NCI-H345 (cell line): ENCODE measurements at regions not wholly inside any gene's neighbourhood (a gene's known extent, or its start where the extent isn't known, plus 50 kb on each side); places are given as distances from the start of the nearest gene placed in this dataset.
A peak's percentile ranks its signal among the peaks of the same experiment; 100 is the strongest.
"Not testable (repeated sequence)": the region's sequence is repeated elsewhere in the genome, so short reads cannot be mapped to it uniquely, and the experiment has no call there.

Experiments used
- DNase-seq: peaks from one replicate; lab custom pipeline; 2025; lab: John Stamatoyannopoulos, UW

- no peak for DNase-seq
These were observed 164.2 kb upstream of the POU3F1 start for GRCh38 chr1:38210895-38211177.

- no peak for DNase-seq
These were observed 163.7 kb upstream of the POU3F1 start for GRCh38 chr1:38210021-38210894.

GRCh38 chr1:38208716-38209632 is 162.4 kb upstream of the POU3F1 start:
- DNase-seq: peak; percentile 5

GRCh38 chr1:38207906-38208305 is 161.3 kb upstream of the POU3F1 start:
- no peak for DNase-seq

GRCh38 chr1:38207275-38207674 is 160.7 kb upstream of the POU3F1 start:
- DNase-seq: no peak

GRCh38 chr1:38204698-38205097 is 158.1 kb upstream of the POU3F1 start:
- DNase-seq: no peak

GRCh38 chr1:38203441-38203840 is 156.8 kb upstream of the POU3F1 start:
- no peak for DNase-seq

- no peak for DNase-seq
These were observed 154.8 kb upstream of the POU3F1 start for GRCh38 chr1:38201431-38201830.

- DNase-seq: no peak
These were observed 152.0 kb upstream of the POU3F1 start for GRCh38 chr1:38198621-38199020.

- no peak for DNase-seq
These were observed 151.5 kb upstream of the POU3F1 start for GRCh38 chr1:38198099-38198498.

GRCh38 chr1:38197312-38198061 is 150.9 kb upstream of the POU3F1 start:
- DNase-seq: no peak

- DNase-seq: no peak
These were observed 147.9 kb upstream of the POU3F1 start for GRCh38 chr1:38194472-38194871.

- DNase-seq: no peak
These were observed 146.4 kb upstream of the POU3F1 start for GRCh38 chr1:38193040-38193439.

- DNase-seq: no peak
These were observed 144.9 kb upstream of the POU3F1 start for GRCh38 chr1:38191461-38191860.

GRCh38 chr1:38190983-38191382 is 144.4 kb upstream of the POU3F1 start:
- DNase-seq: no peak

GRCh38 chr1:38187552-38187951 is 141.0 kb upstream of the POU3F1 start:
- no peak for DNase-seq

- no peak for DNase-seq
These were observed 140.0 kb upstream of the POU3F1 start for GRCh38 chr1:38186566-38186965.

GRCh38 chr1:38185913-38186312 is 139.3 kb upstream of the POU3F1 start:
- DNase-seq: no peak

GRCh38 chr1:38183747-38184146 is 137.2 kb upstream of the POU3F1 start:
- DNase-seq: no peak

- DNase-seq: no peak
These were observed 136.5 kb upstream of the POU3F1 start for GRCh38 chr1:38183096-38183495.

GRCh38 chr1:38180388-38180787 is 133.8 kb upstream of the POU3F1 start:
- not testable (repeated sequence) for DNase-seq

GRCh38 chr1:38179483-38179882 is 132.9 kb upstream of the POU3F1 start:
- DNase-seq: no peak
